Left hindlimb (tissue), 1 donor: ENCODE measurements at regions not wholly inside any gene's neighbourhood (a gene's known extent, or its start where the extent isn't known, plus 50 kb on each side); places are given as distances from the start of the nearest gene placed in this dataset.

ENCODE experiments used
- DNase-seq: peaks from one replicate; pipeline ENCODE4 v3.0.0-alpha.2; 2018

DNA sequence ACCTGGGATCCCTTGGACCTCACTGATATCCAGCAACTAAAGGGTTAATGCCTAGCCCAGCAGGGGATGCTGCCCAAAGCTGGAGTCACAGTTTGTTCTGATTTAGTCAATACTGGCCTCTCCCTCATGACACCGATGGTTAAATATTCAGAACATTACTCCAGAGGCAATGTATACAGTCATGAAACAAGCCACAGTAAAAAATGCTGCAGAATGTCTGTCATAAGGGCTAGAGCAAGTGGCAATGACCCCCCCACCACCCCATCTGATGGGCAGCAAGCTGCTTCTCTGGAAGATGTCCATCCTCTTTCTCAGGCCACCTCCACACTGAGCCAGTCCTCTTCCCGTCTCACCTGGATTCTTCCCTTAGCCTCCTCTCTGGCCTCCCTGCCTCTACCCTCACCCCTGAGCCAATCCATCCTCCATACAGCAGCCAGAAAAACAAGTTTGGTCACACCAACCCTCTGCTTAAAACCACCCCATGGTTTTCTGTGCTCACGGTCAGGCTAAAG is 99.0 kb upstream of the KCNG1 start:
- DNase-seq: no peak

DNA sequence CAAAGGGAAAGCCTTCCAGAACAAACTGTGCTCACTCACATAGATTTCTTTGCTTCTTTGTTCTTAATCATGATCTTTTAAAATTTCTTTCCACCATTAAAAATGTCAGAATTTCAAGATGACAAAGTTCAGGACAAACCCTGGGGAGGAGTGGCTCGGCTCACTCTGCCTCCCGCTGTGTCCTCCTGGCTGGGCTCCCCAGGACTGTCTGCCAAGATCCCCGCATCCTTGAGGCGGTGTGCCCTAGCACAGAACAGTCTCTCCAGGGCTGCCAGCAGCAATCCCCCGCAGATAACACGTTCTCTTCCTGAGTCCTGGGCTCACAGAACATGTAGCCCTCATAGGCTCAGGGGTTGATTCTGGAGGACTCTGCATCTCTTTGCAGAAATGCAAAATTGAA is 98.4 kb upstream of the KCNG1 start:
- DNase-seq: no peak

DNA sequence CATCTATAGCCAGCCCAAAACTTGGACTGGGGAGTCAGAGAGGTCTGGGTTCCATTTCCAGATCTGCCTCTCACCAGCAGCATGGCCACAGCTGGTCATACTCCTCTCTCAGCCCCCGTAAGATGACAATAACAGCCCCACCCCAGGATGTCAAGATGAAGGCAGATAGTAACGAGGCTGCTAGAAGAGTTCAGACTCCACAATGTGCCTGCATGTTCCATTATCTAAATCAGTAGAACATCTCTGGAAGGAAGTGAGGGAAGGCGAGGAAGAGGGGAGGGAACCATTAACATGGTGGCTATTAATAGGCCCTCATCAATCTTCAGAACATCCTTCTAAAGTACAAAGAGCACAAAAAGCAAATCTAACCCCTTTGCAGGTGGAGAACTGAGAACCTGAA is 98.0 kb upstream of the KCNG1 start:
- no peak for DNase-seq

DNA sequence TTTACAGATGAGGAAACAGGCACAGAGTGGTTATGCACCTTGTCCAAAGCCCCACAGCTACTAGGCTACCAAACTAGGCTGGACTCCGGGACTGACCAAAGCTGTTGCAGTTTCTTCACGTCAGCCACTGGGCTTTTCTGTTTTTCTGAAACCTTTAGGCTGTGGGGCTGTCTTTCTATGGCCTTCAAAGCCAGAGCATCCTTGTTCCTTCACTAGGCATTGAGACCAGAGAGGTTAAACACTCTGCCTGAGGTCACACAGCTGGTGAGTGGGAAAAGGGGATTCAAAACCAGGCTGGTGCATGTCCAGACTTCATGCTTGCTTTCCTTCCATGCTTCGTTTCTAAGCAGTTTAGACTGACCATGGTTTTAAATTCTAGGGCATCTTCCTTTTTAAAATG is 97.5 kb upstream of the KCNG1 start:
- no peak for DNase-seq

DNA sequence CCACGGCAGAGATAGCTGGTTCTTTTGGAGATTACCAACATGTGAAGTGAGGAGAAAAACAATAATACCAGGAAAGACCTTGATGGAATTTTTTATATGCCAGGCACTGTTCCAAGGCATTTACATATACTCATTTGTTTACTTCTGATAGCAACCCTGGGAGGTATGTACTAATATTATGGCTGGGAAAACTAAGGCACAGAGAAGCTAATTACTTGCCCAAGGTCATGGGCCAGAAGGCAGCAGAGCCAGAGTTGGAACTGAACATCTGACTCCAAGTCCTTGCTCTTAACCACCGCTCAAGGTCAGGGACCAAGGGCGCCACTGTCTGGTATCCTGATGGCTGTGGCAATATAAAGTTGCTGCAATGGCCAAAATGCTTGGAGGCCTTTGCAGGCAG is 97.0 kb upstream of the KCNG1 start:
- no peak for DNase-seq

DNA sequence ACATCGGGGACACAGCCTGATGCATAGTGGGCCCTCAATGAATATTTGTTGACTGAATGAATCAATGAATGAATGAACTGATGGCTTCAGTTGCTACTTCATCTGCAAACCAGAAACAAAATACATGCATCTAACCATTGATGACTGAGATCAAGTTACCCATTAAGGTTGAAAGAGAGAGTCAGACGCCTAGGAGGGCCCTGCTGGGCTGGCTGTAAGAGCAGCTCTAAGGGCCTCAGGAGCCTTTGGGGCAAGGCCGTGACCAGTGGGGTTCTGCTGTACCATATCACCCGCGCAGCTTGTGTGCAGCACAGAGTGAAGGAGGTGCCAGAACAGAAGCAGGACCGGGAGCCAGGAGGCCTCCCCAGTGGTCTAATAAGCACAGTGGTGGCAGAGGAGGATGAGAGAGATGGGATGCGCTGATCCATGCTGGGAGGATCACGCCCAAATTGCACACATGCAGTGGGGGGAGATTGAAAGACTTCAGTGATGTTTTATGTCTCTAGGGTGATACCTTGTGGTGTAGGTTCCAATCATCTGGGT is 96.1 kb upstream of the KCNG1 start:
- DNase-seq: no peak

DNA sequence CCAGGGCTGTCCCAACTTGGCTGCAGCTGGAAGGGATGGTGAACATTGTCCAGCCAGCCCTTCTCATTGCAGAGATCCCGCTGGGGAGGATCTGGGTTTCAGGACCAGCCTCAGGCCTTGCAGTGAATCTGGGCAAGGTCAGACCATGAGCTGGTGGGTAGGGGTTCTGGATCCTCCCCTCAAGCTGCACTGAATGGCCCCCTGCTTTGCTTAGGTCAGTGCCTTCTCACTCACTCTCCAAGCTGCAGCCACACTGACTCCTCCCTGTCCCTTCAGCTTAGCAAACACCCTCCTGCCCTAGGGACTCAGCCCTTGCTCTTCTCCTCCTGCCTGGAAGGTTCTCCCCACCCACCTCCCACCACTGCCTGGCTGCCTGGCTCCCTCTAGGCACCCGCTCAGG is 95.3 kb upstream of the KCNG1 start:
- no peak for DNase-seq

DNA sequence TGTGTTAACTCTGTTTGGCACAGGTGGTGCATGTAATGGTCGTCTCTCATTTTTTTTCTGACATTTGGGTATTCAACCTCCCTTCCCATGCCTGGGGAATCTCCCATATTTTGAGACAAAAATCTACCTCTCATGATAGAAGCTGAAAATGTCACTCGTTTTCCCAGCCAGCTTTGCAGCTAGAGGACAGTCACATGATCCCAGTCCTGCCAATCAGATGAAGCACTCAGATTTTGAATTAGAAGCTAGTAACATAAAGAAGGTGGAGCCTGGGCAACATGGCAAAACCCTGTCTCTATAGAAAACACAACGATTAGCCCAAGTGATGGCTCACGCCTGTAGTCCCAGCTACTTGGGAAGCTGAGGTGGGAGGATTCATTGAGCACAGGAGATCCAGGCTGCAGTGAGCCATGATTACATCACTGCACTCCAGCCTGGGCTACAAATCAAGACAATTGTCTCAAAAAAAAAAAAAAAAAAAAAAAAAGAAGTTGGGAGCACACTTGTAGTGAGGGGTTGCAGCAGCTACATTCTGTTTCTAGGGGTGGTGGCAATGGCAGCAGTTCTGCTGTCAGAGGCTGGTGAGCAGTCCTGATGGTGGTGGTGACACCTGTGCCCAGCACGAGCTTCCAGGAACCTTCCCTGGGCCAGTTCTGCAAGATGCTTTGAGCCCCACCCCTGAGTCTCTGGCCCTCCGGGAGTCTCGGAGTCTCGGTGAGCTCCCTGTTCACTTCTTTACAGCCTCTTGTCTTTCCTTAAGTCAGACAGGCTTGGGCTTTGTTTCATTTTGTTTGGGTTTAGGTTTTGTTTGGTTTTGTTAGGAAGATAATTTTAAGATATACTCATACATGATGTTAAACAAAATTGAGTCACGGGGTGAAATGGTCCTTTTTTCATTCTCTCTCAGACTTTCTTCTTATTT is 94.1 kb upstream of the KCNG1 start:
- no peak for DNase-seq

DNA sequence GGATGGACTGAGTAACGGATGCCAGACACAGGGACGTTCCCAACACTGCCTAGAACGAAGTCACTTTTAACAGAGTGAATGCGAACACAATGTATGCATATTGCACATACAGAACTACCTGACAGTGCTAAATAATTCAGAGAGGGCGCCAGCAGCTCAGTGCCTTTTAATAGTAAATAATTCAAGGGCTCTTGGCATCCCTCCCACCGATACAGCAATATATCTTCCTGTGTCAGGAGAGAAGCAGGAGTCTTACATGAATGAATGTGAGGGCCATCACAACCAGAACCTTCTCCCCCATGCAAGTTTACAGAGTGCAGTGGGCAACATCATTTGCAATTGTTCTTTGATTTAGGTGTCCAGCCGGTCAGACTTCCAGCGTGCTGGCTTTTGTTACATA is 88.4 kb upstream of the KCNG1 start:
- no peak for DNase-seq

DNA sequence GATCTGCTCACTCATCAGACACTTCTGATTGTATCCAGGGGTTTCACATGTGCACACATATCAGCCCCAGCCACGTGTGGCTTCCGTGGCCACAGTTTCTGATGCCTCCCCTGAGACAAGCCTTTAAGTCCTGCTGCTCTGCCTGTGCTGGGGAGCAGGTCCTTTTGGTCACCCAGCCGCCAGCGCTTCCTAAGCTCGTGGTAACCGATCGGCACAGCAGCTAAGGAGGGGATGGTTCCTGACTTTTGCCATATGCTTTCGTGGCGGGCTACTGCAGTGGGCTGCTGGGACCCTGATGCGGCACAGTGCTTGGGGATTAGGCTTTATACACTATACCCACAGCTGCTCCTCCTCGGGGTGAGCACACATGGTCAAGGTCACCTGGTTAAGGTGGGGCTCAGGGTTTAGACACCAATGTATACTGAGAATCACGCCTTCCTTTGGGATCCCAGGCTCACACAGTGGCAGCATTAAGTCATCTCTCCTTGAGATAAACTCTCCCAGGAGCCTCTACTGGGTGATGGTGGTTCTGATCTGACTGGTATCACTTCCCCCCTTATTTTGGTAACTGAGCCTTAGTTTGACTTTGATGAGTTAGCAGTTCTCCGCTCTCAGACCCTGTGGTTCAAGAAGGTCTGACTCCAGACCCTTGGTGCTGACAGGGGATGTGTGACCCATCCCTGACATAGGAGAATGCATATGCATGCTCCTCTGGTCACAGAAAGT is 85.9 kb upstream of the KCNG1 start:
- no peak for DNase-seq

DNA sequence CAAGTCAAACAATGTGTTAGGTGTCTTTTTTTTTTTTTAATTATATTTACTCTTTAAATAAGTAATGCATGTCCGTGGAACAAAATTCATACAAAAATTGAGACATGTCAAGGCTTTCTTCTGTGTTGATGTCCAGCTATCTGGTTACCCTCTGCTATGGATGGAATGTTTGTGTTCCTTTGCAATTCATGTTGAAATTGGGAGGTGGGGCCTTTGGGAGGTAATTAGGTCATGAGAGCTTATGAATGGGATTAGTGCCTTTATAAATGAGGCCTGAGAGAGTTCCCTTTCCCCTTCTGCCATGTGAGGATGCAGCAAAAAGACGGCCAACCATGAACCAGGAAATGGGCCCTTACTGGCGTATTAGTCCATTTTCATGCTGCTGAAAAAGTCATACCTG is 83.1 kb upstream of the KCNG1 start:
- DNase-seq: no peak

DNA sequence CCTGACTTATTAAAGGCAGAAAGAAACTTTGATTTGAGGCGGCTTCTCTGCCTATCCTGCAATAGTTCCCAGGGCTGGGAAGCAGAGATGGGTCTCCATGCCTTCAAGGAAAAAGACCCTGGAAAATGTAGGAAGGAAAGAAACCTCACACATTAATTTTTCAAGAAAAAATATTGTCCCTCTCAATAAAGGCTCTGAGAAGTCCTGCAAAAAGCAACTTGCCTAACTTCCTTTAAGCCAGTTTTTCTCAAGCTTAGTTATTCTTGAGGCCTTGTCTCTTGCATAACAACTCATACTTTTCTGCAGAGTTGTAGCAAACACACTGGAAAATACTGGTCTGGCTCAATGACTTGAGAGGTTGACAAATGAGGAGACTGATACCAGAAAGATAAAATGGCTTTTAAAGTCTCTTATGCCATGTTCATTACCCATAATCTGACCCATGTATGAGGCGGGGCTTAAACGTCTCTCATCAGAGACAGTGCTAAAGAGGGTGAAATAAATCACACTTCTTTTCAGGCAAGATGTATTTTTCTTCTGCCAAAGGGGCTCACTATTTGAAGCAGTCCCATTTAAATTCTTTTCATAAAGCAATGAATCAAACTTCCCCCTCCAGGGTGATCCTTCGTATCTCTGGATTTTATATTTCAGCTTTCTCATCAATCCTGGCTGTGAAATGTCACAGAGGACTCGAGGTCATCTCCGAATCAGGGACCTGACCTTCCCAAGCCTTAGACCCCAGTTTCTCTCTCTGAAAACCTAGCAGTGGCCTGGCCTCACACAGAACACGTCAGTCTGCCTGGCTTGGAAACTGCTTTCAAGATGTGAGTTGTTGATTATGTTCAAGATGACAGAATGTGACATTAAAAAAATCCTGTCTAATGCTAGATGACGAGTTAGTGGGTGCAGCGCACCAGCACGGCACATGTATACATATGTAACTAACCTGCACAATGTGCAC is 82.3 kb upstream of the KCNG1 start:
- no peak for DNase-seq

DNA sequence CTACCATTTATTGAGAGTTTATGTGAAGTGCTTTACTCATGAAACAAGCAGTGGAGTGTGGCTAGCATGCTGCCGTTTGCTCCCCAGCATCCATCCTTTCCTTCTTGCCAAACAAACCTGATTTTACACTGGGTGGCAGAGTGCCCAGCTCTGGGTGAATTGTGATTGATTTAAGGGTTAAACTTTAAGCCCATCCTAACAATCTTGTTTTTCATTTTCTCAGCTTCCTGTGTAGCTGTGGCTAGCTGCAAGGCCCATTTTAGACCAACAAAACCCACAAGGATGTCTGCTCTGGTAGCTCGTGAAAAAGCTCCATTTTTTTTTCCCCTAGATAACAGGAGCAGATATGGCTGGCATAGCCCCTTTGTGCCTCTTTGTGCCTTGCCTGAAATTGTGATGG is 77.7 kb upstream of the KCNG1 start:
- DNase-seq: no peak

DNA sequence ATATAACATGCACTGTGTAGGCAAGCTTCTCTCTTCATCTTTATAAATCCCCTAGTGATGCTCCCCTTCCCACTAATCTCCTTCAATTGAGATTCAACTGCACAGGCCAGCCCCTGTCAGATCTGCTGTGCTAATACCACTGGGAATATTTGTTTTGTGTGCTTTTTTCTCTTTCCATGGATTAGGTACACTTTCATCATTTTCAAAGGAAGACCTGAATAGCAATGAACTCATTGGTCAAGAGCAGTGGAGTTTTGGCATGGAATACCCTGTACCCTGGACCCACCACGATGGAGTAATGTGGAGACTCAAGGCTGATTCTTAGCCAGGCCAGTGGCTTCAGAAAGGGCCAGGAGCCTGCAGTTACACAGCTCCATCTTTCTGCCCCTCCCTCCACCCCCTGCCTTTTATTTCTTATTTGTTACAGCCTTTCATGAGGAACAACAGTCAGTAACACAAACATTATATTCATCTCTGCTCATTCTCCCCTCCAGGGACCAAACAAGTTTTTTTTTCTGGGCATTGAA is 75.4 kb upstream of the KCNG1 start:
- no peak for DNase-seq

DNA sequence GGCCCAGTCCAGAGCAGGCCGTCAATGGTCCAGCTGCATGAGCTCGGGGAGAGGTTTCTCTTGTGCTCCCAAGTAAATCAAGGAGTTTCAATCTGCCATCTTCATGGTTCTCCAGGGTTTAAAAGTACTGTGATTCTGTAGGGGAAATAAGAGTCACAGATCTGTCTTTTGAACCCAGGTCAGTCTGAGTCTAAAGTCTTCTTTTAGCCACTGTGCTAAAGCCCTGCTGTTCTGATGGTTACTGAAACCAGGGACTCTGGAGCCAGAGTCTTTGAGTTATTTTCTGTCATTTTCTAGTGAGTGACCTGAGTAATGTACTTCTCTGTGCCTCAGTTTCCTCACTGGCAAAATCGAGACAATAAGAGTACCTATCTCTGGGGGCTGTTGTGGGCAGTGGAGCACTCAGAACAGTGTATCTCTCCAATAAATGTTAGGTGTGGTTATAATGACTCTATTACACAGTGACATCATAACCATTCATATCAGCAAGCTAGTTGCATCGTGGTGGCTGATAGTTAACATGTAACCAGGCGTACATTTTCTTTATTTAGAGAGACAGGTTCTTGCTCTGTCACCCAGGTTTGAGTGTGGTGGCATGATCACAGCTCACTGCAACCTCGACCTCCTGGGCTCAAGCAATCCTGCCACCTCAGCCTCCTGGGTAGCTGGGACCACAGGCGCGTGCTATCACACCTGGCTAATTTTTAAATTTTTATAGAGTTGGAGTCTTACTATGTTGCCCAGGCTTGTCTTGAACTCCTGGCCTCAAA is 74.6 kb upstream of the KCNG1 start:
- no peak for DNase-seq

DNA sequence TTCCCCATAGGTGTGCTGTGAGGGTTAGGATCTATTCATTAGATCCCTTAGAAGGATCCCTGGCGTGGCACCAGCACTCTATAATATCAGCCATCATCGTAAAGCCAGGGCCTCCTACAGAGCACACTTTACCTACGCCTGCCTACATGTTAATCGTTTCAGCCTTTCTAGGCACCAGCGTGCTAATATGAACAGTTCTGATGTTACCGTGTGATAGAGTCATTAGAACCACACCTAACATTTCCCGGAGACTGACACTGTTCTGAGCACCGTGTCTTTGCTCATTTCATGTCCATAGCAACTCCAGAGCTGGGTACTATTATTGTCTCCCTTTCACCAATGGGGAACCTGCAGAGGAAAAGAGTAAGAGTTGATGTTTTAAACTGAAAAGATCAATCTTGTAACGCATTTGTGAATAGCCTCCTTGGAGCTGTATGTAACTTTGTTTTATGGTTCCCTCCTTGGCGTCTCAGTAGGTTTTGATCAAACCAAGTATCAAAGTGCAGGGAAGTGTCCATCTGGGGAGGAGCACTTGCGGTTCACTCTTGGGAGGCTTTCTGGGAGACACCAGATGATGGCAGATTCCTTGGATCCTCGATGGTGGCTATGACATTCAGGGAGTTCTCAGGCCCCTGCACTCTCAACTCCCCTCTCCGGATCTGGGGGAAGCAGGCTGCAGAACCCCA is 73.8 kb upstream of the KCNG1 start:
- DNase-seq: no peak

DNA sequence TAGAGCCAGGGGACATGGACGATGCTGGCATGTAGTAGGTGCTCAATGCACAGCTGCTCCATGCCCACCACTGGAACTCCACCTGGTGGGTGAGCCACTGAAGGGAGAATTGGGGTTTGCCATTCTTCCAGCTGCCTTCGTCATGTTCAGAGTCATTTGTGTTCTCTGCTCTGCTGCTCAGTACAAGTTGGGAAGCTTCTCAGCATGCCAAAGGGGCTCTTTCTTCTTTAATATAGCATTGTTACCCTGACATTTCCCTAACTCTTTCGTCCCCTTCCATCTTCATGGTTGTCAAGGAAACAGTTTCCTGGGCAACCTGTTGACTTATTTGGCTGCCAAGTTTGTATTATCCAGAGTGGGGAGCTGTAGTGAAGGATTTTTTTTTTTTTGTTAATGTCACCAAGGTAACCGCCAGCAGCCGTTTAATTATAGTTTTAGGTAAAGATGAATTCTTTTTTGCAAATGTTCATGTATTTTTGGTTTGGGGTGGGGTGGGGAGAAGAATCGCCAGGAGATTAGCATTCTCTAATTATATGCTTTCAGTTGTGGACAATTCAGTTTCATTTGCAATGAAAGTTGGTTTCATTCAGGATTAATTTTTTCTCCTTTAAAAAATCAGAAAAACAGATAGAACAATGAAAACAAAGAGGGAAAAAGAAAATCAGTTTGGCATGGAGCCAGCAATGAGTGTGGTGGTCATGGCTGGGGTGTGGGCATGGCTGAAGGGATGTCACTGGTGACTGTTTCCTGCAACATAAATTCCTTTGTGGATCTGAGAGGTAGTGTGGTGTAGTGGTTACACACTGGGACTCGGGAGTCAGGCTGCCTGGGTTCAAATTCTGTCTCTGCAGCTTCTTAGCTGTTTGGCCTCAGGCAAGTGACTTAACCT is 73.0 kb upstream of the KCNG1 start:
- DNase-seq: no peak

DNA sequence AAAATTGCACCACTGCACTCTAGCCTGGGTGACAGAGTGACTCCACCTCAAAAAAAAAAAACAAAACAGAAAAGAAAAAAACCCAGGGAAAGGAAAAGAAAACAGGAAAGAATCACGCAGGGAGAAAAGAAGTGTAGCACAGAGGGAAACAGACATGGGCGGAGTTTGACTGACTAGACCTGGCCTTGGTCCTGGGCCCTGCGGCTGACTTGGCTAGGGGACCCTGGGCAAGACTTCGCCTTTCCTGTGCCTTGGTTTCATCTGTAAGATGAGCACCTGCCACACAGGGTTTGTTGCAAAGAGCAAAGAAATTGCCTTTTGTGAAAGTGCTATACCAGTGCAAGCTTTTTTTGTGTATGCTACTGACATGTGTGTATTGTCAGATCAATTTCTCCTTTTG is 71.3 kb upstream of the KCNG1 start:
- DNase-seq: peak; percentile 49

DNA sequence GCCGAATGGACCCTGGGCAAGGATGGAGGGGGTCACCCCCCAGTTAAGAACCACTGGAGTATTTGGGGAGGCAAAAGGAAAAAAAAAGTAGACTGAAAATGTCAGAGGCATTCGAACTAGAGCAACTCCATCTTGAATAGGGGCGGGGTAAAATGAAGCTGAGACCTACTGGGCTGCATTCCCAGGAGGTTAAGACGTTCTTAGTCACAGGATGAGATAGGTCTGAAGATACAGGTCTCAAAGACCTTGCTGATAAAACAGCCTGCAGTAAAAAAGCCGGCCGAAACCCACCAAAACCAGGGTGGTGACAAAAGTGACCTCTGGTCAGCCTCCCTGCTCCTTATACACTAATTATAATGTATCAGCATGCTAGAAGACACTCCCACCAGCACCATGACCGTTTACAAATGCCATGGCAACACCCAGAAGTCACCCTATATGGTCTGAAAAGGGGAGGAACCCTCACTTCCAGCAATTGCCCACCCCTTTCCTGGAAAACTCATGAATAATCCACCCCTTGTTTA is 70.4 kb upstream of the KCNG1 start:
- DNase-seq: peak; percentile 47

DNA sequence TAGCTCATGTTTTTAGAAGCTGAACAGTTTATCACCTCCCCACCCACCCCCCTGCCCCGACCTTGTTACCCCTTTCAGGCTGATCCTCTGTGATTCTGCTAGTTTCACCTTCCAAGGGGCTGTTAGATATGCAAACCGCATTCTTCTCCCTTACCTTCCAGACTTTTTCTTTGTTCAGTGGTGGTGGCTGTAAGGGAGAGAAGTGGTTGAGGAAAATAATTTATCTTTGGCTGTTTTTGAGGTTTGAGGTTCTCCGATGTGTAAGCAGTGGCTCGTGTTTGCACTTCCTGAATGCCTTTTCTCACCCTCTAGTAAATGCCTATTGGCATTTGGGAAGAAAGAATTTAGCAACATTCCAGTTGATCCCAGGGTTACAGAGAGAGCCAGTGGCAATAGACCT is 69.4 kb upstream of the KCNG1 start:
- DNase-seq: no peak
